NT2/D1 (cell line): ENCODE measurements at regions not wholly inside any gene's neighbourhood (a gene's known extent, or its start where the extent isn't known, plus 50 kb on each side); places are given as distances from the start of the nearest gene placed in this dataset.

ENCODE experiments used
- SUZ12 ChIP-seq: IDR thresholded peaks from 2 replicates; pipeline ENCODE4 v1.6.1; 2011; ENCODE audit not compliant: insufficient read length, insufficient read depth; ENCODE audit errors: extremely low read depth
- ZNF274 ChIP-seq: IDR thresholded peaks from 2 replicates; pipeline ENCODE4 v1.6.1; 2011; ENCODE audit warnings: mild to moderate bottlenecking, low read depth, low read length

DNA sequence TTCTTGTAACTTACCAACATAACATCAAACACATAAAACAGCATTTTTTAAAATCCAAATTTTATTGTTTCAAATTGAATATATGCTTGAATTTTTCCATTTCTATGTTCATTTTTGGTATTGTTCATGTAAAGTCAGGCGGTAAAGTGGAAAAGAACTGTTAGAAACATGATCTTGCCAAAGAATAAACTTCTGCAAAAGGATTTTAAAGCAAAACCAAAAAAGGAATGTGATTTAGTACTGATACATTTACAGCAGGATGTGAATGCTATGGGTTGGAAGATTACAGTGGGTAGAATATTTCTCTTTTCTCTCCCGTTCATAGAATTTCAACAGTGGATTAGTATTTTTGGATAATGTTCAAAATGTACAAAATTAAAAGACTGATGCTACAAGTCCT, 277.2 kb upstream of the MPDZ start:
- TF ChIP-seq SUZ12 = no peak
- TF ChIP-seq ZNF274 = no peak
